ENCODE measurements at regions not wholly inside any gene's neighbourhood (a gene's known extent, or its start where the extent isn't known, plus 50 kb on each side); places are given as distances from the start of the nearest gene placed in this dataset.

- Histone ChIP-seq H3K9me3 (peaks cover 0 to 7% (median 0%) of the 10 kb centered on the region in 11 donors), H3K27ac (no peak overlapping the region), H3K4me3 (no peak overlapping the region), H3K4me1 (no peaks in the 10 kb centered on the region), H3K27me3 (no peaks in the 10 kb centered on the region), H3K36me3 (no peaks in the 10 kb centered on the region)
- no peak for TF ChIP-seq CTCF (IDR thresholded peaks at IDR 0.05)
- ATAC-seq (no peak), DNase-seq (no peak)
- WGBS, 2 donors = 92 to 93% methylated on average over 3 of the region's 3 CpGs
- intact Hi-C loops (cut with DNase I) = loop anchor here in 1 of 10 donors (2.0 kb wide), 1 partner anchor 47 kb away; no protein-coding TSS in a partner anchor
These were observed 165.4 kb downstream of the MIS18A start for GRCh38 chr21:32113486-32113885.

DNA sequence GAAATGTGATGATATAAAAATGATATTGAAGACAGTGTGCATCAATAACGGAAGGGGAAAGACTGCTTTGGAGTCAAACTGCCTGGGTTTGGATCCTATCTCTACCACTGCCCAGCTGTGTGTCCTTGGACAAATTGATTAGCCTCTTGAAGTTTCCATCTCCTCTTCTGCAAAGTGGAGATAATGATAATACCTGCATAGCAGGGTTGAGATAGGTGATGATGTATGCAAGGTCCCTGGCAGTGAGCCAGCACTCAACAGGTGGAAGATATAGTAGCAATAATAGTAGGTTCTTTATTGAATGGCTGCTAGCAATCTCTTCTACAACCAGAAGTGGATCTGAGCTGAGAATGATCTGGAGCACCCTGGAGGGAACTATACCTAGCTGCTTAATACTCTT, 166.7 kb downstream of the MIS18A start:
- Histone ChIP-seq H3K4me1 (no peaks in the 10 kb centered on the region), H3K9me3 (peaks cover 0 to 7% (median 0%) of the 10 kb centered on the region in 11 donors), H3K27ac (no peak overlapping the region), H3K36me3 (no peaks in the 10 kb centered on the region), H3K27me3 (no peaks in the 10 kb centered on the region), H3K4me3 (no peak overlapping the region)
- DNase-seq (no peak), ATAC-seq (no peak)
- WGBS, 2 donors = 70 to 79% methylated on average over 1 of the region's 1 CpG
- TF ChIP-seq CTCF (IDR thresholded peaks at IDR 0.05) = no peak
- intact Hi-C loops (cut with DNase I) = loop anchor here in 1 of 10 donors (2.0 kb wide), 1 partner anchor 45 kb away; no protein-coding TSS in a partner anchor

DNA sequence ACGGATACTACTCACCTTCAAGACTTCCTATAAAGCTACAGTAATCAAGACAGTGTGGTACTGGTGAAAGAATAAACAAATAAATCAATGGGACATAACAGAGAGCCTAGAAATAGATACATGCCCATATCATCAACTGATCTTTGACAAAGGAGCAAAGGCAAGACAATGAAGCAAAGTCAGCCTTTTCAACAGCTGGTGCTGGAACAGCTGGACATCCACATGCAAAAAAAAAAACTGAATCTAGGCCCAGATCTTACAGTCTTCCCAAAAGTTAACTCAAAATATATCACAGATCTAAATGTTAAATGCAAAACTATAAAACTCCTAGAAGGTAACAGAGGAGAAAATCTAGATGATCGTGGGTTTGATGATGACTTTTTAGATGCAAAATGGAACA, 170.3 kb downstream of the MIS18A start:
- WGBS, 2 donors = 95 to 97% methylated on average over 2 of the region's 2 CpGs
- intact Hi-C loops (cut with DNase I) = no loop called here
- ATAC-seq = no peak

GRCh38 chr21:32103361-32103760, 175.5 kb downstream of the MIS18A start:
- no peaks in the 10 kb centered on the region for H3K36me3 ChIP-seq
- H3K27me3 ChIP-seq = no peaks in the 10 kb centered on the region
- intact Hi-C loops (cut with DNase I) = no loop called here
- peaks cover 0 to 9% (median 0%) of the 10 kb centered on the region in 11 donors for H3K9me3 ChIP-seq
- no peak for TF ChIP-seq CTCF (IDR thresholded peaks at IDR 0.05)
- WGBS, 2 donors = 91 to 96% methylated on average over 1 of the region's 1 CpG
- DNase-seq (no peak), ATAC-seq (no peak)
- H3K27ac ChIP-seq = no peak overlapping the region
- H3K4me3 ChIP-seq = no peak overlapping the region
- H3K4me1 ChIP-seq = no peaks in the 10 kb centered on the region

More for the DNA sequence above, 170.3 kb downstream of the MIS18A start:
- no peaks in the 10 kb centered on the region for H3K27me3 ChIP-seq
- H3K4me3 ChIP-seq = no peak overlapping the region
- H3K4me1 ChIP-seq = no peaks in the 10 kb centered on the region
- no peak for DNase-seq
- TF ChIP-seq CTCF (IDR thresholded peaks at IDR 0.05) = no peak
- peaks cover 0 to 16% (median 0%) of the 10 kb centered on the region in 11 donors for H3K9me3 ChIP-seq
- H3K36me3 ChIP-seq = no peaks in the 10 kb centered on the region
- H3K27ac ChIP-seq = no peak overlapping the region
